H1 (cell line): ENCODE measurements at regions not wholly inside any gene's neighbourhood (a gene's known extent, or its start where the extent isn't known, plus 50 kb on each side); places are given as distances from the start of the nearest gene placed in this dataset.

ENCODE experiments used
- EZH2 ChIP-seq: fragments of 200-600 bp; sonication (generic); IDR thresholded peaks from 2 replicates; pipeline ENCODE4 v1.7.1; 2012; ENCODE audit warnings: low read depth, mild to moderate bottlenecking, moderate library complexity, low read length, inconsistent platforms; ENCODE audit not compliant: severe bottlenecking
- JUN ChIP-seq: IDR thresholded peaks from 2 replicates; pipeline ENCODE4 v1.6.1; 2011; ENCODE audit warnings: low read depth, mild to moderate bottlenecking, improper control_type of control experiment, low read length
- SP1 ChIP-seq: IDR thresholded peaks from 2 replicates; pipeline ENCODE4 v1.6.1; 2011; ENCODE audit warnings: low read depth, low read length

- TF ChIP-seq SP1 (no peak), JUN (no peak), EZH2 (no peak)
Observed at GRCh38 chr21:38631676-38632075, 133.4 kb upstream of the ERG start (continued).
